GM04504 (cell line): ENCODE measurements at regions not wholly inside any gene's neighbourhood (a gene's known extent, or its start where the extent isn't known, plus 50 kb on each side); places are given as distances from the start of the nearest gene placed in this dataset.
A peak's percentile ranks its signal among the peaks of the same experiment; 100 is the strongest.

ENCODE experiments used
- DNase-seq: peaks from one replicate; pipeline ENCODE4 v3.0.0-alpha.2; 2012; ENCODE audit warnings: low read depth

DNA sequence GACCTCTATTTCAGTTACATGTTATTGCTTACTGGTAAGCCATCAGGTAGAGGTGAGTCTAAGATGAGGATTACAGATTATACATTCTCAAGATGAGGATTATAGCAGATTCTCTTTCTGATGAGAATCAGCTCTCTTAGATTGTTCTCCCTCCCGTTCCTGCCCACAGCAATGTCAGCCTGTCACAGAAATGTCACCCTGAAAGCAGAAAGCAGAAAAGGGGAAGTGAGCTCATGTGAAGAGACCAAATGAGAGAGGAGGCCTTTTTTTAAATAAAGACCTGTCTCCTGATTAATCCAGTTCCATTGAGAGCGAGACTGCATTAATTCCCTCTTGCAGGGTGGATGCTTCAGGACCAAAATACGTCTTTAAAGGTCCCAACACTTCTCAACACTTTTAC, 445.6 kb downstream of the KCTD12 start:
- no peak for DNase-seq

GRCh38 chr13:76439546-76439945, 446.7 kb downstream of the KCTD12 start:
- DNase-seq: no peak

- no peak for DNase-seq
Measured at GRCh38 chr13:76438050-76438449, 448.2 kb downstream of the KCTD12 start.

GRCh38 chr13:76425935-76426334, 460.3 kb downstream of the KCTD12 start:
- peak; percentile 35 for DNase-seq

DNA sequence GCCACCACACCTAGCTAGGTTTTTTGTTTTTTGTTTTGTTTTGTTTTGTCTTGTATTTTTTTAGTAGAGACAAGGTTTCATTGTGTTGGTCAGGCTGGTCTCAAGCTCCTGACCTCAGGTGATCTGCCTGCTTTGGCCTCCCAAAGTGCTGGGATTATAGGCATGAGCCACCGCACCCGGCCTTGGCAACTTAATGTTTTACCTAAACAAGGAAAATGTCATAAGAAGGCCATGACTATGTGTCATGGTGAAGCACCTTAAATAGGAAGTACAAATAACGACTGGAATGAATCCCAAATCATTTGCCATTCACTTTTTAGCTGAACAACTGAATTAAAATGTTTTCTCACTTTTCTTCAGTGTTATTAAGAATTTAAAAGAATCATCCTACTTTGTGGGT, 465.2 kb downstream of the KCTD12 start:
- DNase-seq: no peak

DNA sequence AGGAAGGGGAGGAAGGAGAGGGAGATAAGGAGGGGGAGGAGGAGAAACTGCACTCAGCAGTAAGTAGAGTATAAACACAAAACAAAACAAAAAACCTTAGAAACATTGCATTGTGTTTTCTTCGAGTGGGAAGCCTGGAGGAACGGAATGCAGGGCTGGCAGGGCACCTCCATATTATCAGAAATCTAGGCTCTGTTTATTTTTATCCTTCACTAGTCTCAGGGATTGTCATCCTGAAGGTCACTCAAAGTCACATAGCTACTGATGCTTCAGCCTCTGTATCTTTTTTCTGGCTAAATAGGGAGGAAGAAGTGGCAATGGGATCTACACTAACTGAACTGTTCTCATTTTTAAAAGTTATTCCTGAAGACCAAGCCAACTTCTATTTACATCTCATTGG, 467.8 kb downstream of the KCTD12 start:
- DNase-seq: no peak

DNA sequence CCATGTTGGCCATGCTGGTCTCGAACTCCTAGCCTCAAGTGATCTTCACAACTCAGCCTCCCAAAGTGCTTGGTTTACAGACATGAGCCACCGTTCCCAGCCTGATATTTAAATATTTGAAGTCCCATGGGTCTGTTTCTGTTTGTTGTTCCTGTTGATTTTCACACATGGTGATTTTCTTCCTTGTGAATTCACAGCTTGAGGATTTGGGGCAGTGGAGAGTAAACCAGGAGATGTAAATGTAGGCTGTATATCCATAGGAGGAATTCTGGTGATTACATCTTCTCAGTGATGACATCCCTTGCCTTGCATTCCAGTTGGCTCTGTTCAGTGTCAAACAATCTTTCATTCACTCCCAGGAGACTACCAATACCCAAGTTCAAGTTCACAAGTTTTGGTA, 471.9 kb downstream of the KCTD12 start:
- no peak for DNase-seq

GRCh38 chr13:76406243-76406642, 480.0 kb downstream of the KCTD12 start:
- no peak for DNase-seq

- no peak for DNase-seq
Measured at GRCh38 chr13:76398425-76398824, 487.8 kb downstream of the KCTD12 start.

GRCh38 chr13:76397413-76397812, 488.8 kb downstream of the KCTD12 start:
- no peak for DNase-seq

GRCh38 chr13:76389321-76389720, 496.9 kb downstream of the KCTD12 start:
- DNase-seq: no peak

DNA sequence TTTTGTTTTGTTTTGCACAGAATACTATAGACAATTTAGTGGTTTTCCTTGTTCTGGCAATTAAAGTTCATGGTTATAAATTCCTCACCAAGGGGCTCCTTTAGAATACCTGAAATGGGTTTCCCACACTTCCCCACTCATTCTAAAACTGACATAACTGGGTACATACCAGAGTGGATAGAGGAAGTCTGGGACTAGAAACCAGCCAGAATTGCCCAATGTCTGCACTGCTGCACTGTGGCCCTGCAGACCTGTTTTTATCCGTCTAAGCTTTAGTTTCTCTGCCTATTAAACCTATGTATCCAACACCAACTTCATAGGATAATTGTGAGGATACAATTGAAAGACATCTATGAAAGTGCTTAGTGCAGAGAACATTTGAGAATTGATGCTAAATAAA, 498.6 kb downstream of the KCTD12 start:
- DNase-seq: no peak

DNA sequence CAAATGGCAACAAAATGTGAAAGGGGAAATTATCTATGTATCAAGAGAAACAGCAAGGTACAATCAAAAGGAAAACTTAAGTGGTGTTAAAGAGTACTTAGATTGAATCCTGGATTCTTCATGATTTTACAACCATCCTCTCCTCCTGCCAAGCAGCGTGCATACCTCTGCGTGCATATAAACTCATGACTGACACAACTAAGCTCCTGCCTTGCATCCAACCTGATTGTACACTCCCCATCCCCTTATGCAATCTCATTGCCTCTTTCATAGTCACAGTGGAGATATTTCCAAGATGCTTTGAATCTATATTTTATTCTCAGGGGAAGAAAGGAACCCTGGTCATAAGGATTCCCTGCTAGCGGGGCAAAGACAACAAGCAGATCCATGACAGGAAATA, 499.9 kb downstream of the KCTD12 start:
- DNase-seq: no peak

GRCh38 chr13:76385586-76385985, 500.6 kb downstream of the KCTD12 start:
- DNase-seq: no peak

GRCh38 chr13:76383676-76384461, 502.3 kb downstream of the KCTD12 start:
- DNase-seq: peak; percentile 72

- no peak for DNase-seq
Measured at GRCh38 chr13:76380446-76381065, 505.6 kb downstream of the KCTD12 start.

DNA sequence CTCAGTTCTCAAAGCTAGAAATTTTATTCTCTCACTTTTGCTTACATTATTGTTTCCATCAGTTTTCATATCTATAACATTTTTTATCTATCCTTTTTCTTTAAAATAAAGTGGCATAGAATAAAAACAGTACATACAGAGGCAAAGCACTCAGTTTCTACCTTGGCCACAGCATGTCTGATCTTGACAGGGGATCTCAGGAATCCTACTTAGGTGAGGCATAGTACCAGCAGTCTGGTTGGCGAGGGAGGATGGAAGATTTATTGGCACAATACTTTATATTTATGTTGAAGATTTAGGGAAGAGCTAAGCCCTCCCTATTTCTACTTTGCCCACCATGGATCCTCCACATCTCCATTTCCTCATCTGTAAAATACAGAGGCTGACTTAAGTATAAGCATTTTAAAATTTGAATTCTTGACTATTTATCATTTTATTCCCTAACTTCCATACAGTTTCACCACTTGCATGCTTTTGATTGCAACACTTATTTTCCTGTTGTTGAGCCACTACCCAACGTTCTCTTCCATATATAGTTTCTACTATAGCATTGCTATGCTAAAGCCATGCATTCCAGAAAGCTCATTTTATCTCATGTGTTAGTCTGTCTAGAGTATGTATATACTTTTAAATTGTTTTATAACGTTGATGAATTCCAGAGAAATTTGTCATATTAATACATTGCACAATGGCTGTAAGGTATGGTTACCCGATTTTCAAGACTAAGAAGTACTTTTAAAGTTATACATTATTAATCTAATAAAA, 506.7 kb downstream of the KCTD12 start:
- DNase-seq: no peak

DNA sequence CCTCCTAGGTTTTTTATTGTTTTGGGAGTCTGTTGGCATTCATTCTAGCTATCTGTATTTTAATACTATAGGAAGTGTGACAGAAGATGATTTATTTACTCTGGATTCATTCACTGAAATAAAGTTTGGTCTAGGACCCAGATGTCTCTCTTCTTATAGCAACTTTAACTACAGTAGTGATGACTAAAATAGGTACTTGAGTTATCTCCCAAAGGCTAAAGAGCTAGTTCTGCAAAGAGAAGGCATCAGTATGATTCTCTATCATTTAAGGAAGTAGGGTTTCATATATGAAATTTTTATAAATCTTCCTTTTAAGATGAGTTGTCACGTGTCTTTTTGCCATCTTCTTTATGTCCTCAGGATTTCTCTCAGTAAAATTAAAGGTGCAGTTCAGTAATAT, 507.4 kb downstream of the KCTD12 start:
- DNase-seq: no peak

DNA sequence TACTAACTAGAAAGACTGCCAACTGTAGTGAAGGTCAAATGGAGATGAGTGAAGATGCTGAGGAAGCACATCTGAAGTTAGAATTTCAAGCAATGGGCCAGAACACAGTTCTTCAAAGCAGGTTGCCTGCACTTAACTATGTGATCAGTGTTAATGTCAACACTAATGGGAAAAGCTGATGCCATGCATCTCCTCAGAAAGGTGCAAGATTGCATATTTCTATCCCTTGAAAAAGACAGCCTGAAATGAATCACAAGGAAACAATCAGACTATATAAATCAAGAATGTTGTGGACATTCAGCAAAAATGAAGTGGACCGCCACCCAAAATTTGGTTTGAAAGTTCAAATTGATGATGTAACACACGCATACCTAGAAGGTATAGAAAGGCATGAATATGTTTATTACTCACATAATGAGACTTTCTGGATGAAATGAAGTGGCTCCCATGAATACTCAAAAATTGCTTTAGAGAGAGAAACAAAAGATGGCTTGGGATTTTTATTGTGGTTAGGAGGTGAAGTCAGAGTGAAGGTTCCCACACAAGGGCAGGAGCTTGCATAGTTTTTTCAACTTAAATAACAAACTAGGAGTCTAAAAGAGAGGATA, 522.4 kb downstream of the KCTD12 start:
- DNase-seq: no peak

DNA sequence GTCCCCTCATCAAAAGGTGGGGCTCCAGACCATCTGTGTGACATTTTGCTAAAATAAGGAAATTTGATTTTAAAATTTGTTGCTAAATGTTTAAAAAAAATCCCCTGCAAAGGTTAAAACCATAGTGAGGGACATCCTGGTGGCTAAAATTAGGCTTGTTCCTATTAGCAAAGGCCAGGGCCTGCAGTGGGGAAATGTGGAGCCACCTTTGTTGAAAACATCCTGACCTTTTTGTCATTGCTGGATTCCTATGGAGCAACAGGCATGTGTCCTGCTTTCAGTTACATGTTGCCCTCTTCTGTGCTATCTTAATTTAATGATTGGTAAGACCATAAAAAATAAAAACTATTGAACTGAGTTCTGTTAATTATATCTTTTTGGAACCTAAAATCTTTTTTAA, 524.3 kb downstream of the KCTD12 start:
- no peak for DNase-seq

DNA sequence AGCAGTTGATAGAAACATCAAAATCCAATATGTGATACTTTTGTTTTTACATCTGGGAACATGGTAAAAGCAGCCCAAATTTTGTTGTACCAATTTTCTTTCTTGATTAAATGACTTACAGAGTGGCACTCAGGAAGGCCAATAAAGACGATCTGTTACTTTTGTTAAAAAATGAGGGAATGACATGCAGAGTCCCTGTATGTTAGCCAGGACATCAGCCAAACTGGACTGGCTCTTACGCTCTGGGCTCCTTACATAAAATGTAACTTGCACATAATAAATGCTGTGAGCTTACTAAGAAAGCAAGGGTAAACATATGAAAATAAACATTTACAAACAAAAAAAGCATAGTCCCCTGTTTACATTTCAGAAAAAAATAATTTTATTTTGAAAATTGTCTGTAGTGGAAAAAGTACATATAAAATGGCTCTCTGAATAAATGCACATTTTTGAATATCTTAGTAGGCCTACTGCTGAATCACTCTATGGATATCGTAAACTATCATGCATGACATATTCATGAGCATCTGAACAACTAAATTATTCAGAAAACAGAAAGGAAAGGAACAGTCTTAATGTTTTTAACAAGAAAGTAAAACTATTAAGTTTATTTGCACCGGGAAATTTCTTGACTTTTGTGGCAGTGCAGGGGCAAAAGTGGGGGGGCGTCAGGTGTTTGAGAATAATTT, 534.5 kb downstream of the KCTD12 start:
- no peak for DNase-seq

DNA sequence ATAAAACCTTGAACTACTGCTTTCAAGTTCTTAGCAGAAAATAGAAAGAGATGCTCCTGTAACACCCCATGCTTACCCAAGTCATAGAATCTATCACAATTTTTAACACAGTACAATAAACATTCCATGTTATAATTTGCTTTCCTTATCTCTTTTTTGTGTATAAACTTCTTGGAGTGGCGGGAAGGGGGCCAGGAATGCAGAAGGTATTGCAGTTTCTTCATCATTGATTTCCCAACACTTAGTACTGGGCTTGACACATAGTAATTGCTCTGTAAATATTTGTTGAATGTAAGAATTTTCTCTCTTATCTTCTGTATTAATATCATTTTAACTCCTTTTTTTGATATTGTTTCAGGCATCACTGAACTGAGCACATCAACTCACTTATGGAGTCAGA, 535.8 kb downstream of the KCTD12 start:
- DNase-seq: no peak
